Fibroblast of villous mesenchyme (primary cell): ENCODE measurements at regions not wholly inside any gene's neighbourhood (a gene's known extent, or its start where the extent isn't known, plus 50 kb on each side); places are given as distances from the start of the nearest gene placed in this dataset.

Experiments
- DNase-seq: peaks from one replicate; pipeline ENCODE4 v3.0.0-alpha.2; 2010; ENCODE audit warnings: low read depth
- H3K4me3 ChIP-seq: 2 replicates; pipeline ENCODE4 v1.5.1; 2011; ENCODE audit warnings: low read depth, mild to moderate bottlenecking, low read length
- TF ChIP-seq, protein P1 (sequence below): IDR thresholded peaks from 2 replicates; pipeline ENCODE4 v1.5.1; 2012; ENCODE audit warnings: low read depth, mild to moderate bottlenecking, low read length; ENCODE audit not compliant: insufficient read depth

DNA sequence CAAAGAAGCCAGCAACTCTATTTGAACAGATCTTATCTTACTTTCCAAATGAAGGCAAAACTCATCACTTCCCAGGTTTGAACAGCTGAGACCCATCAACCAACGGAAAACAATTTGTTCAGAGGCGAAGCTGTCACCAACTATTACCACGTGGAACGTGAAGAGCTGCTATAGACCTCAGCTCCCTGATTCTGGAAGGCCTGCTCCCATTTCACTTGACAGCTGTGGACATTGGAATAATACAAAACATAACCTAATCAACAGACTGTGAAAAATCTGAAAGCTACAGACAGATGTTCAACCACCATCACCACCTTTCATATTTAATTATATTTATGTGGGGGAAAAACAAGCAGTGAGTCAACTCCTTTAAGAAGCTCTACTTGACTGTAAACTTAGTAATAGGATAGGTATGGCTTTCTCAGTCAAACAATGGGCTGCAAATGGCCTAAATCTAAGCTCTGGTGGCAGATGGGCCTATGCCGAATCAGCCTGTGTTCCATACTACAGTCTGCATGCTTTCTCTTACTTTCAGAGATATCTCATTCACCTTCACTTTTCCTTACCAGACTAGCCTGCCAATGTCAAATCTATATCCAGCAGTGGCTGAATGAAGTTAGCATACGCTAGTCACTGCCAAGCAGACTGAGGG, 896.4 kb downstream of the TDRD15 start:
- DNase-seq: no peak
- TF ChIP-seq, protein P1, sequence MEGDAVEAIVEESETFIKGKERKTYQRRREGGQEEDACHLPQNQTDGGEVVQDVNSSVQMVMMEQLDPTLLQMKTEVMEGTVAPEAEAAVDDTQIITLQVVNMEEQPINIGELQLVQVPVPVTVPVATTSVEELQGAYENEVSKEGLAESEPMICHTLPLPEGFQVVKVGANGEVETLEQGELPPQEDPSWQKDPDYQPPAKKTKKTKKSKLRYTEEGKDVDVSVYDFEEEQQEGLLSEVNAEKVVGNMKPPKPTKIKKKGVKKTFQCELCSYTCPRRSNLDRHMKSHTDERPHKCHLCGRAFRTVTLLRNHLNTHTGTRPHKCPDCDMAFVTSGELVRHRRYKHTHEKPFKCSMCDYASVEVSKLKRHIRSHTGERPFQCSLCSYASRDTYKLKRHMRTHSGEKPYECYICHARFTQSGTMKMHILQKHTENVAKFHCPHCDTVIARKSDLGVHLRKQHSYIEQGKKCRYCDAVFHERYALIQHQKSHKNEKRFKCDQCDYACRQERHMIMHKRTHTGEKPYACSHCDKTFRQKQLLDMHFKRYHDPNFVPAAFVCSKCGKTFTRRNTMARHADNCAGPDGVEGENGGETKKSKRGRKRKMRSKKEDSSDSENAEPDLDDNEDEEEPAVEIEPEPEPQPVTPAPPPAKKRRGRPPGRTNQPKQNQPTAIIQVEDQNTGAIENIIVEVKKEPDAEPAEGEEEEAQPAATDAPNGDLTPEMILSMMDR: no peak
- no peak overlapping the region for H3K4me3 ChIP-seq

DNA sequence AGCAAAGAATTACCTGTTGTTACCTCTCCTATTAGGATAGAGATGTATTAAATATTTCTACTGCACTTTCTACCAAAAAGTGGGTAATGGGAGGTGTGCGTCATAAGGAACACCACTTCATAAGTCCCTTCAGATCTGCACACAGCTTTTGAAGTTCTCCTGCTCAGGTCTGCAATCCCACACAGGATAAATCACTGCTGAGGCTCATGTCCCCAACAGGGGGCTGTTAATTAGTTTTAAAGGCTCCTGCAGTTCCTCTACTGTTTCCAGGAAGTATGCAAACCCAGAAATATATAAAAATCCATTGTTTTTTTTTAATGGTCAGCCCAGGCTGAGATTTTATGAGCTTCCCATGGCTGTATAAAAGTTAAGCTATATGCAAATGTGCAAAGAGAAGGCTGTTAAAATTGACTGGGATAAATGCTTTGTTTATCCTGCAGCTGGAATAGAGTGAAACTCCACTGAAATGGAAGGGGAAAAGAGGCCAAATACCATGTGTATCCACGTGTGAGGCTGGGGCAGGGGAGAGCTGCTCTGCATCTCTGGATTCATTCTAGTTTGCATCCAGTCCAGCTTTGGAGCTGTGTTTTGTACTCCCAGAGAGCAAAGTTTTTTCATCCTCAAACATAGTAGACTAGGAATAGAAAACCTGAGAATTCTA, 903.7 kb downstream of the TDRD15 start:
- TF ChIP-seq, protein P1: no peak
- no peak overlapping the region for H3K4me3 ChIP-seq
- no peak for DNase-seq

DNA sequence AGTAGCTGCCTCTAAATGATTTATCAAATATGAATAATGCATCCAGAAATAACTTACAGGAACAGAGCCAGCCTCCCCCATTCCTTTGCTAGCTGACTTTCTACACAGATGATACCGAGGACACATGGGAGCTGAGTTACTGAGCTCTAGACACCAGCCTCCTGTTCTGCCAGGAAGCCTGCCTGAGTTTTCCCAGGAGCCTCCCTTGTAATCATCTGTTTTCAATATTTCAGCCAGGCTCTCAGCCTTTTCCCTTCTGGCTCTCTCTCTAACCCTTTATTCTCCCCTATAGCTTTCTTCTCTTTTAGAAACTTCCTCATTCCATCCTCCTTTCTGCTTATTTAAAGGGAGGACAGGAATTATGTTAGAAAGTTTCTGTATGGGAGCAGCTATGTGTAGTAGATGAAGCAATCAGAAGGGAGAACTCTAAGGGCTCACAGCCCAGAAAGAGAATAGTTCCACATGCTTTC, 911.6 kb downstream of the TDRD15 start:
- H3K4me3 ChIP-seq: no peak overlapping the region
- TF ChIP-seq, protein P1: no peak
- DNase-seq: no peak

DNA sequence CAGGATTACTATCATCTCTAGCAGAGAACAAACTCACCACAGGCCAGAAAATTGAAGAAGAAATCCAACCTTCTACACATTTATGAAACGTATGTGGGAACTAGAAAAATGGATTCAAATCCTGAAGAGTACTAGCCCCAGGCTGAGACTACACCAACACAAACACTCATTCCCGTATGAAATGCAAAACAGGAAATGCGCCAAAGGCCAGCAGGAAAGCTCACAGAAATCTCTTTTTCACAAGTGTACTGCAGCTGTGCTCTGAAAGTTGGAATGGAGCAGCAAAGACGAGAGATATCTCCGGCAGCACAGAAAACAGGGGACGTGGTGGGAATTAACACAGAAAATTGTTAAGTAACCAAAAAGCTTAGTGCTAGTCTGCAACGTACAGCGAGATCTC, 913.5 kb downstream of the TDRD15 start:
- peak; percentile 1 for DNase-seq
- H3K4me3 ChIP-seq: no peak overlapping the region
- TF ChIP-seq, protein P1: no peak

DNA sequence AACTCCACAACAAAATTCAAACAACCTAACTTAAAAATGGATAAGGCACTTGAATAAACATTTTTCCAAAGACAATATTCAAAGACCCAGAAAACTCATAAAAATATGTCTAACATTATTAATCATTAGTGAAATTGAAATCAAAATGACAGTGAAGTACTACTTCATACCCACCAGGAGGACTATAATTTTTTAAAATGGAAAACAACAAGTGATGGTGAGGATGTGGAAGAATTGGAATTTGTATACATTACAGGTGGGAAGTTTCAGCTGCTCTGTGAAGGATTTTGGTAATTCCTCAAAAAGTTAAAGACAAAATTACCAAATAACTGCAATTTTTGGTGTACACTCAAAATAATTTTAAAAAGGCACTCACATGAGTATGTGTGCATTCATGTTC, 920.0 kb downstream of the TDRD15 start:
- DNase-seq: no peak
- TF ChIP-seq, protein P1: no peak
- no peak overlapping the region for H3K4me3 ChIP-seq

DNA sequence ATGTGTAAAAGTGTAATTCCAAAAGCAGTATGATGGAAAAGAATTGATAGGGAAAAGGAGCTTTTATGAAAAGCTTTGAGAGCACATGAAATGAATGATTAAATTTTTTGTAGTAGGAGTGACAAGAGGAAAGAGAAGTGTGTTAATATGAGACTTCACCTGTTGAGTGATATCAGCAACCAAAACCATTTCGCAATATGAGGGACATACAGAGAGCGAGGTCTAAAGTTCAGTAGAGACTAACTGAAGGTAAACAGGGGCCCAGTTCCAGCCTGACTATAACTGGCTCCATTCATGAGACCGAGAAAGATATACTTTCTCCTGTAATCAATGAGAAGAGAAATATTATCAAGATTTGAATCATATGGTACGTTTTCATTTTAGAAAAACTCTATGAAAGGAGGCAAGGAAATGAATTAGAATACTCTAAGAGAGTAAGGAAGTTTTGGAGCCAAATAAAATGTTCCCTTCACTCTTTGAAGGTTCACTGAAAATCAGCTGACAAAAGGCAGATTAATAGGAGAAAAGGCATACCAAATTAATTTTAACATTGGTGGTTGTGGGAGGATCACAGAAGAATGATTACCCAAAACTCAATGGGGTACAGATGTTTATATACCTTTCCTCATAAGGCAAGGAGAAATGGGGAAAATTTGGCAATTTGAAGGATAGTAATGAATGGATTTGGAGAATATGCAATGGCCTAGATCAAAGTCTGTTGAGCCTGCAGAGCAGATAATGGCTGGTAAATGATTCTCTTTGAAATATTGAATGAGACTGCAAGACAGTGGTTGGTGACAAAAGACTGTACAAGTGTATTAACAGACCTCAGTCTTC, 932.2 kb downstream of the TDRD15 start:
- no peak for DNase-seq

More for the DNA sequence above, 932.2 kb downstream of the TDRD15 start:
- H3K4me3 ChIP-seq: no peak overlapping the region
- TF ChIP-seq, protein P1: no peak
